SK-N-SH treated with all-trans-retinoic acid at 6 μM for 48 hours (cell line): ENCODE measurements at regions not wholly inside any gene's neighbourhood (a gene's known extent, or its start where the extent isn't known, plus 50 kb on each side); places are given as distances from the start of the nearest gene placed in this dataset.

ENCODE experiments used
- ATAC-seq: fragments of 200-7000 bp; cut with Tn5 transposase; 3 replicates; pipeline ENCODE4 v1.9.1; 2020; ENCODE audit warnings: mild to moderate bottlenecking, moderate library complexity
- ARNTL ChIP-seq: fragments of 450-650 bp; formaldehyde crosslinking; IDR thresholded peaks from 2 replicates; pipeline ENCODE4 v1.5.0; 2020; ENCODE audit warnings: low read depth, mild to moderate bottlenecking, moderate library complexity, borderline replicate concordance
- BACH2 ChIP-seq: fragments of 250-450 bp; sonication (Bioruptor Pico); IDR thresholded peaks from 2 replicates; pipeline ENCODE4 v1.9.0; 2021; ENCODE audit warnings: mild to moderate bottlenecking, borderline replicate concordance
- CREB5 ChIP-seq: fragments of 250-450 bp; sonication (Bioruptor Pico); IDR thresholded peaks from 2 replicates; pipeline ENCODE4 v1.5.1; 2020; ENCODE audit warnings: low read depth, mild to moderate bottlenecking, moderate library complexity
- CSDC2 ChIP-seq: fragments of 250-450 bp; sonication (Bioruptor Pico); IDR thresholded peaks from 2 replicates; pipeline ENCODE4 v1.5.0; 2020; ENCODE audit warnings: mild to moderate bottlenecking, moderate library complexity
- CSRNP3 ChIP-seq: fragments of 250-450 bp; sonication (Bioruptor Pico); IDR thresholded peaks from 2 replicates; pipeline ENCODE4 v1.5.1; 2021; ENCODE audit warnings: mild to moderate bottlenecking, moderate library complexity
- ESRRG ChIP-seq: fragments of 250-450 bp; sonication (Bioruptor Pico); IDR thresholded peaks from 2 replicates; pipeline ENCODE4 v1.6.1; 2021; ENCODE audit warnings: mild to moderate bottlenecking
- GLIS3 ChIP-seq: fragments of 250-450 bp; sonication (Bioruptor Pico); IDR thresholded peaks from 2 replicates; pipeline ENCODE4 v1.5.0; 2020; ENCODE audit warnings: mild to moderate bottlenecking, moderate library complexity
- ISL1 ChIP-seq: fragments of 250-450 bp; sonication (Bioruptor Pico); IDR thresholded peaks from 2 replicates; pipeline ENCODE4 v2.1.2; 2022; ENCODE audit warnings: mild to moderate bottlenecking, moderate library complexity
- OSR1 ChIP-seq: fragments of 250-450 bp; sonication (Bioruptor Pico); IDR thresholded peaks from 2 replicates; pipeline ENCODE4 v1.8.0; 2022; ENCODE audit warnings: moderate library complexity, mild to moderate bottlenecking, inconsistent platforms
- PATZ1 ChIP-seq: fragments of 250-450 bp; sonication (Bioruptor Pico); IDR thresholded peaks from 2 replicates; pipeline ENCODE4 v1.8.0; 2020; ENCODE audit warnings: mild to moderate bottlenecking, moderate library complexity, borderline replicate concordance
- POU6F1 ChIP-seq: fragments of 250-450 bp; sonication (Bioruptor Pico); IDR thresholded peaks from 2 replicates; pipeline ENCODE4 v1.8.0; 2021; ENCODE audit warnings: low read depth, mild to moderate bottlenecking, moderate library complexity, borderline replicate concordance
- PPARA ChIP-seq: fragments of 250-450 bp; sonication (Bioruptor Pico); IDR thresholded peaks from 2 replicates; pipeline ENCODE4 v1.5.0; 2020; ENCODE audit warnings: mild to moderate bottlenecking, borderline replicate concordance
- RARB ChIP-seq: fragments of 250-450 bp; sonication (Bioruptor Pico); IDR thresholded peaks from 2 replicates; pipeline ENCODE4 v1.8.0; 2021; ENCODE audit warnings: mild to moderate bottlenecking, moderate library complexity
- SNAI2 ChIP-seq: fragments of 250-450 bp; sonication (Bioruptor Pico); IDR thresholded peaks from 2 replicates; pipeline ENCODE4 v1.5.0; 2020; ENCODE audit warnings: mild to moderate bottlenecking, moderate library complexity
- TCF4 ChIP-seq: fragments of 250-450 bp; sonication (Bioruptor Pico); IDR thresholded peaks from 2 replicates; pipeline ENCODE4 v1.8.0; 2021; ENCODE audit warnings: mild to moderate bottlenecking, moderate library complexity, borderline replicate concordance
- TOX ChIP-seq: fragments of 250-450 bp; sonication (Bioruptor Pico); IDR thresholded peaks from 2 replicates; pipeline ENCODE4 v1.8.0; 2021; ENCODE audit warnings: mild to moderate bottlenecking, moderate library complexity, borderline replicate concordance
- ZC3H10 ChIP-seq: fragments of 250-450 bp; sonication (Bioruptor Pico); IDR thresholded peaks from 2 replicates; pipeline ENCODE4 v1.5.1; 2021; ENCODE audit warnings: mild to moderate bottlenecking, moderate library complexity
- ZFP3 ChIP-seq: fragments of 250-450 bp; sonication (Bioruptor Pico); IDR thresholded peaks from 2 replicates; pipeline ENCODE4 v1.5.0; 2020; ENCODE audit warnings: mild to moderate bottlenecking, moderate library complexity
- ZFP30 ChIP-seq: fragments of 450-650 bp; formaldehyde crosslinking; IDR thresholded peaks from 2 replicates; pipeline ENCODE4 v1.5.0; 2022; ENCODE audit warnings: mild to moderate bottlenecking, moderate library complexity
- ZNF565 ChIP-seq: fragments of 450-650 bp; formaldehyde crosslinking; conservative IDR thresholded peaks from 2 replicates; pipeline ENCODE4 v1.5.0; 2020; ENCODE audit warnings: low read depth, mild to moderate bottlenecking, moderate library complexity
- ZNF70 ChIP-seq: fragments of 450-650 bp; formaldehyde crosslinking; IDR thresholded peaks from 2 replicates; pipeline ENCODE4 v1.5.0; 2020; ENCODE audit warnings: mild to moderate bottlenecking, moderate library complexity
- ZNF8 ChIP-seq: fragments of 450-650 bp; formaldehyde crosslinking; IDR thresholded peaks from 2 replicates; pipeline ENCODE4 v1.5.0; 2020; ENCODE audit warnings: mild to moderate bottlenecking, moderate library complexity

- ATAC-seq = no peak
- no peak for TF ChIP-seq ZFP3 (CRISPR knock-in tag)
- TF ChIP-seq PPARA (CRISPR knock-in tag) = no peak
- no peak for TF ChIP-seq ESRRG (CRISPR knock-in tag)
- TF ChIP-seq OSR1 = no peak
- TF ChIP-seq TOX (CRISPR knock-in tag) = no peak
- no peak for TF ChIP-seq ZNF70
- no peak for TF ChIP-seq BACH2 (CRISPR knock-in tag)
- TF ChIP-seq CREB5 = no peak
- no peak for TF ChIP-seq ZC3H10 (CRISPR knock-in tag)
- TF ChIP-seq PATZ1 (CRISPR knock-in tag) = no peak
- TF ChIP-seq GLIS3 (CRISPR knock-in tag) = no peak
- TF ChIP-seq ZNF565 = no peak
- TF ChIP-seq SNAI2 (CRISPR knock-in tag) = no peak
- no peak for TF ChIP-seq ZNF8 (CRISPR knock-in tag)
- no peak for TF ChIP-seq TCF4 (CRISPR knock-in tag)
- TF ChIP-seq POU6F1 (CRISPR knock-in tag) = no peak
- no peak for TF ChIP-seq ZFP30
- no peak for TF ChIP-seq ISL1 (CRISPR knock-in tag)
- no peak for TF ChIP-seq RARB
- TF ChIP-seq ARNTL (CRISPR knock-in tag) = no peak
Observed at GRCh38 chr2:71846072-71846471, 301.6 kb downstream of the CYP26B1 start.

GRCh38 chr2:71844967-71845366 is 302.7 kb downstream of the CYP26B1 start:
- no peak for ATAC-seq

GRCh38 chr2:71843391-71843850 is 304.2 kb downstream of the CYP26B1 start:
- TF ChIP-seq ZNF70 = no peak
- TF ChIP-seq POU6F1 (CRISPR knock-in tag) = no peak
- TF ChIP-seq CSDC2 (CRISPR knock-in tag) = no peak
- no peak for TF ChIP-seq OSR1
- no peak for TF ChIP-seq ZFP30
- no peak for TF ChIP-seq PATZ1 (CRISPR knock-in tag)
- no peak for TF ChIP-seq SNAI2 (CRISPR knock-in tag)
- no peak for TF ChIP-seq ZFP3 (CRISPR knock-in tag)
- peak; percentile 92 for ATAC-seq

More at GRCh38 chr2:71844967-71845366, 302.7 kb downstream of the CYP26B1 start:
- TF ChIP-seq CREB5 (no peak), ZNF565 (no peak), BACH2 (CRISPR knock-in tag) (no peak), TOX (CRISPR knock-in tag) (no peak), CSRNP3 (CRISPR knock-in tag) (no peak)
